OCI-LY7 (cell line): ENCODE measurements at regions not wholly inside any gene's neighbourhood (a gene's known extent, or its start where the extent isn't known, plus 50 kb on each side); places are given as distances from the start of the nearest gene placed in this dataset.

Source experiments
- BruUV-seq: library from RNA; stranded (reverse); fragments of 400-500 nt; replicated peaks from 2 replicates; lab custom pipeline; 2021; lab: Mats Ljungman, UMichigan
- CTCF ChIA-PET: fragments of 300-600 bp; sonication (Branson Sonifier 250); formaldehyde crosslinking; loops from one replicate; lab custom pipeline; 2022; ENCODE audit warnings: antibody characterized with exemption; ENCODE audit not compliant: unreplicated experiment; lab: Charles Lee
- POLR2A ChIA-PET: fragments of 300-600 bp; sonication (Branson Sonifier 250); formaldehyde crosslinking; loops from one replicate; lab custom pipeline; 2022; ENCODE audit warnings: antibody characterized with exemption; lab: Charles Lee
- DNase-seq: peaks from one replicate; pipeline ENCODE4 v3.0.0-alpha.2; 2015; ENCODE audit warnings: low spot score
- H2AFZ ChIP-seq: fragments of 200-600 bp; sonication (generic), shearing (Covaris generic); 2 replicates; pipeline ENCODE4 v1.6.1; 2014; ENCODE audit warnings: mild to moderate bottlenecking, antibody characterized with exemption, low read length, moderate library complexity
- H3K27ac ChIP-seq: fragments of 200-600 bp; sonication (generic); 2 replicates; pipeline ENCODE4 v1.5.1; 2014; ENCODE audit warnings: mixed run types, low read depth, mild to moderate bottlenecking, moderate library complexity, low read length, inconsistent platforms; ENCODE audit not compliant: poor library complexity, severe bottlenecking
- H3K36me3 ChIP-seq: fragments of 200-600 bp; sonication (generic); 2 replicates; pipeline ENCODE4 v1.6.1; 2014; ENCODE audit warnings: mild to moderate bottlenecking, antibody characterized with exemption, low read length, moderate library complexity, mixed read lengths; ENCODE audit not compliant: insufficient read depth
- H3K4me1 ChIP-seq: fragments of 200-600 bp; sonication (generic); 2 replicates; pipeline ENCODE4 v1.5.1; 2014; ENCODE audit warnings: mild to moderate bottlenecking, low read length; ENCODE audit not compliant: insufficient read depth, poor library complexity, severe bottlenecking
- H3K4me2 ChIP-seq: fragments of 200-600 bp; sonication (generic); 2 replicates; pipeline ENCODE4 v1.6.1; 2014; ENCODE audit warnings: mild to moderate bottlenecking, low read length
- H3K4me3 ChIP-seq: fragments of 200-600 bp; sonication (generic); 2 replicates; pipeline ENCODE4 v1.5.1; 2014; ENCODE audit warnings: mild to moderate bottlenecking, low read depth, low read length; ENCODE audit not compliant: poor library complexity, severe bottlenecking
- H3K79me2 ChIP-seq: fragments of 200-600 bp; sonication (generic); 2 replicates; pipeline ENCODE4 v1.6.1; 2016; ENCODE audit warnings: low read depth, mild to moderate bottlenecking, low read length, moderate library complexity, mixed read lengths; ENCODE audit not compliant: insufficient read depth
- H3K9me2 ChIP-seq: fragments of 200-600 bp; sonication (generic); 2 replicates; pipeline ENCODE4 v1.6.1; 2016; ENCODE audit warnings: mild to moderate bottlenecking, low read length, mixed read lengths; ENCODE audit not compliant: insufficient read depth
- H3K9me3 ChIP-seq: fragments of 200-600 bp; sonication (generic); 2 replicates; pipeline ENCODE4 v1.6.1; 2014; ENCODE audit warnings: mild to moderate bottlenecking, mixed run types, low read length, mixed read lengths
- H4K20me1 ChIP-seq: fragments of 200-600 bp; sonication (generic); 2 replicates; pipeline ENCODE4 v1.6.1; 2014; ENCODE audit warnings: mild to moderate bottlenecking, antibody characterized with exemption, low read length, moderate library complexity, mixed read lengths; ENCODE audit not compliant: insufficient read depth
- CTCF ChIP-seq: fragments of 200-600 bp; sonication (generic); conservative IDR thresholded peaks from 2 replicates; pipeline ENCODE4 v1.5.1; 2014; ENCODE audit warnings: mild to moderate bottlenecking, antibody characterized with exemption, low read length, moderate library complexity, mixed read lengths
- EZH2phosphoT487 ChIP-seq: fragments of 200-600 bp; sonication (generic); IDR thresholded peaks from 2 replicates; pipeline ENCODE4 v1.6.1; 2018; ENCODE audit warnings: low read depth, borderline replicate concordance, mild to moderate bottlenecking, mixed run types, antibody characterized with exemption, low read length, moderate library complexity, mixed read lengths
- intact Hi-C: fragments of 100-400 bp; cut with micrococcal nuclease; formaldehyde crosslinking; loops from one replicate; pipeline ENCODE4 v1.10.0; 2022; ENCODE audit not compliant: unreplicated experiment

- ChIA-PET POLR2A (interaction anchor here (0.6 kb wide), 1 partner anchor 560 kb away, joined by 3 read pairs; no protein-coding TSS in a partner anchor), CTCF (no interaction called here)
- no peaks in the 10 kb centered on the region for H3K9me3 ChIP-seq
- H3K9me2 ChIP-seq = no peaks in the 10 kb centered on the region
- H3K79me2 ChIP-seq = no peaks in the 10 kb centered on the region
- no peaks in the 10 kb centered on the region for H3K36me3 ChIP-seq
- no peak overlapping the region for H3K4me3 ChIP-seq
- no peaks in the 10 kb centered on the region for H4K20me1 ChIP-seq
- H3K4me2 ChIP-seq = no peak overlapping the region
- no TSS peak for BruUV-seq
- no peak for DNase-seq
- TF ChIP-seq EZH2phosphoT487 (no peak), CTCF (no peak)
- no peaks in the 10 kb centered on the region for H3K4me1 ChIP-seq
- intact Hi-C loops = no loop called here
- H3K27ac ChIP-seq = no peak overlapping the region
- no peak overlapping the region for H2AFZ ChIP-seq
These were observed 52.6 kb upstream of the ADAMTSL1 start for GRCh38 chr9:18421391-18421790.

- POLR2A ChIA-PET = no interaction called here
These were observed 51.5 kb upstream of the ADAMTSL1 start for GRCh38 chr9:18422296-18423036.

More at GRCh38 chr9:18422296-18423036, 51.5 kb upstream of the ADAMTSL1 start:
- Histone ChIP-seq H3K4me1 (no peaks in the 10 kb centered on the region), H3K9me3 (no peaks in the 10 kb centered on the region), H3K36me3 (no peaks in the 10 kb centered on the region), H3K4me3 (no peak overlapping the region), H4K20me1 (no peaks in the 10 kb centered on the region), H3K4me2 (no peak overlapping the region), H3K27ac (no peak overlapping the region), H2AFZ (no peak overlapping the region), H3K79me2 (no peaks in the 10 kb centered on the region), H3K9me2 (no peaks in the 10 kb centered on the region)
- BruUV-seq = no TSS peak
- intact Hi-C loops = no loop called here
- CTCF ChIA-PET = no interaction called here
- TF ChIP-seq CTCF (no peak), EZH2phosphoT487 (no peak)
- no peak for DNase-seq
